ENCODE measurements at regions not wholly inside any gene's neighbourhood (a gene's known extent, or its start where the extent isn't known, plus 50 kb on each side); places are given as distances from the start of the nearest gene placed in this dataset.

DNA sequence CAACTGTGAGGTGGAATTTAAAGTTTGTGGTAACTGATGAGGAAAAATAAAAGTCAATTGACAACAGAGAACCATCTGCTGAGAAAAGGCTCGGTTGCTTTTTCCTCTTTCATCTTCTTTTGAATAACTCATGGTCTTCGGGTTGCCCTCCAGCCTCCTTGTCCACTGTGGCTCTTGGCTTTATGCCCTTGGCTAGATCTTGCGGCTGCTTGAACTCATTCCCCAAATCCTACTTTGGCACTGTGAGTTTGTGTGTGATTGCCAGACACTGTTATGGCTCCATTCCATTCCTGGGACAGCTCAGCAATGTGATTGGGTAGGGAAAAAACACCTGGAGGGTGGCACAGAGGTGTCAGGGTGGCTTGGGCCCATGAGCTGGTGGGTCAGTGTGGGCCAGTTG, 387.4 kb downstream of the DLEU7 start:
- H3K36me3 ChIP-seq (ENCODE audit: control insufficient read depth, insufficient read depth, low read length): no peaks in the 10 kb centered on the region
- H3K9ac ChIP-seq (ENCODE audit: low read depth, low read length): no peak overlapping the region
- H3K27ac ChIP-seq (ENCODE audit: low read depth, low read length): no peak overlapping the region
- no peaks in the 10 kb centered on the region for H3K27me3 ChIP-seq (ENCODE audit: control insufficient read depth, insufficient read depth, low read length)
- H3K4me3 ChIP-seq (ENCODE audit: low read depth, low read length): no peak overlapping the region
- peaks cover 9% of the 10 kb centered on the region for H3K4me1 ChIP-seq (ENCODE audit: control insufficient read depth, insufficient read depth, low read length)
- no peaks in the 10 kb centered on the region for H3K9me3 ChIP-seq (ENCODE audit: control insufficient read depth, insufficient read depth, low read length)

DNA sequence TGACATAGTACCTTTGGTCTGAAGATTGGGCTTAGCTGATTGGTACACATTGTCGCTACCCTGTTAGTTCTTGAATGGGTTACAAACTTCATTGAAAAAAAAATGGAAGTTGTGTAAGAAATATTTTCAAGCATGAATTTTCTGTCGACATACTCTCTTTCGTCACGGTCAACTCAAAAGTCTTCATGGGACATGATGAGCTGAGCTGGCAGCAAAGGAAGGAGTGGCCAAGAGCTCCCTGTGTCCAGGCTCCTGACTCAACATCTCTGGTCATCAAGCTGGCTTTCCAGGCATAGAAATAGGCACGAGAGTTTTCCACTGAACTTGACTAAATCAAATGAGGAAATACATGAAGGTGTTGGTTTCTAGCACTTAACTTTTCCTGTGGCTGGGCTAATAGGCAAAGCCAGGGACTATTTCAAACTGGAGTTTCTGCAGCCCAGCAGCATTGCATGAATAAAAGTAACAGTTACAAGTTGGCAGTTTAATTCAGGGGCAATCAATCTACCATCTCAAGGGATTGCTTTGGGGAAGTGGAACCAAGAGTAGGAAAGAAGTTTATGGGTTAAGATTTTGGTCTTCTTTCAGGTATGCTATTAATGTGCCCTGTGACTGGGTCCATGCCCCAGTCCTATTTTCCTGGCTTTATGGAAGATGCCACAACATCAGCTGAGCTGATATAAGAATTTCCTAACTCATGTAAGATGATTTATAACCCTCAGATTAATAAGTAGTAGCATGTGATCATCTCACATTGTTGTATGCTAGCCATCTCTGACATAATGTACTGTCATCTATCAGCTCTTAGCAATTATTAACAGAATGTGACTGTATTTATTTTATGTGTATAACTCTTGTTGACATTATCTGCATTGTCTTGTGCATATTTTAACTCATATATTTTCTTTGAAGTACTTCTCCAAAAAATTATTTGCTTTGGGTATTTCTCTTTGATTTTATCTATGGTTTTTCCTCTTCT, 385.8 kb downstream of the DLEU7 start:
- no peak overlapping the region for H3K4me3 ChIP-seq (ENCODE audit: low read depth, low read length)
- no peaks in the 10 kb centered on the region for H3K9me3 ChIP-seq (ENCODE audit: control insufficient read depth, insufficient read depth, low read length)
- no peaks in the 10 kb centered on the region for H3K27me3 ChIP-seq (ENCODE audit: control insufficient read depth, insufficient read depth, low read length)
- peaks cover 4% of the 10 kb centered on the region; the same call in 1 of the 2 replicates for H3K4me1 ChIP-seq (ENCODE audit: control insufficient read depth, insufficient read depth, low read length)
- H3K9ac ChIP-seq (ENCODE audit: low read depth, low read length): no peak overlapping the region
- H3K36me3 ChIP-seq (ENCODE audit: control insufficient read depth, insufficient read depth, low read length): no peaks in the 10 kb centered on the region
- no peak overlapping the region for H3K27ac ChIP-seq (ENCODE audit: low read depth, low read length)

DNA sequence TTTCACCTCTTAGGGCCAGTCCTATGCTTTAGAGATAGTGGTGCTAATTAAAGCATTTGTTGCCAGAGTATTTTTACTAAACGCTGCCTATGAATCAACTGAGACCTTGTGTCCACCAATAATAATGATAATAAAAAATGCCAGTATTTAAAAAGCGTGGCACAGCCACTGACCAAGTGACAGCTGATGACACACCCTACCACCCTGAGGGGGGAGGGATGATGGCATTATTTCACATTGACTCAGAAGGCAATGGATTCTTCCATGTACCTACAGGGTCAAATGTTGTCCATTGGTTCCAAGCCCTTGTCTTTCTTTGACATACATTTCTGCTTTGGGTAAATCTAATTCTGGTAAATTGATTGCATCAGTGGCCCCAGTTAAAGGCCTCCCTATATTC, 384.4 kb downstream of the DLEU7 start:
- no peaks in the 10 kb centered on the region for H3K36me3 ChIP-seq (ENCODE audit: control insufficient read depth, insufficient read depth, low read length)
- H3K27ac ChIP-seq (ENCODE audit: low read depth, low read length): no peak overlapping the region
- H3K9me3 ChIP-seq (ENCODE audit: control insufficient read depth, insufficient read depth, low read length): no peaks in the 10 kb centered on the region
- no peak overlapping the region for H3K9ac ChIP-seq (ENCODE audit: low read depth, low read length)
- H3K4me1 ChIP-seq (ENCODE audit: control insufficient read depth, insufficient read depth, low read length): no peaks in the 10 kb centered on the region
- H3K27me3 ChIP-seq (ENCODE audit: control insufficient read depth, insufficient read depth, low read length): no peaks in the 10 kb centered on the region
- no peak overlapping the region for H3K4me3 ChIP-seq (ENCODE audit: low read depth, low read length)

DNA sequence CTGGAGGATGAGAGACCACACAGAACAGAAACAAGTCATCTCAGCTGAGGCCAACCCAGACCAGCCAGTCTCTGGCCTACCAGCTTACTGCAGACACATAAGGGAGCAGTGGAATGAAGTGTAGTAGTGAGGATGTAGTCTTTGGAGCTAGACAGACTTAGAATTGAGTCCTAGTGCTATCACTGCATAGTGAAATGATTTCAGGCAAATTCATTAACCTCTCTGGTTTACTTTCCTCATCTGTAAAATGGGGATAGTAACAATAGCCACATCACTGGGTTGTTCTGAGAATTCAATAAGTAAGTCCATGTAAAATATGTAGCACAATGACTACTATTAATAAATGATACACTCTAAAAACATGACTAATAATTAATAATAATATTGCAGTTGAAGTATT, 383.8 kb downstream of the DLEU7 start:
- no peaks in the 10 kb centered on the region for H3K9me3 ChIP-seq (ENCODE audit: control insufficient read depth, insufficient read depth, low read length)
- no peak overlapping the region for H3K4me3 ChIP-seq (ENCODE audit: low read depth, low read length)
- H3K27ac ChIP-seq (ENCODE audit: low read depth, low read length): no peak overlapping the region
- H3K4me1 ChIP-seq (ENCODE audit: control insufficient read depth, insufficient read depth, low read length): no peaks in the 10 kb centered on the region
- H3K9ac ChIP-seq (ENCODE audit: low read depth, low read length): no peak overlapping the region
- H3K27me3 ChIP-seq (ENCODE audit: control insufficient read depth, insufficient read depth, low read length): no peaks in the 10 kb centered on the region
- H3K36me3 ChIP-seq (ENCODE audit: control insufficient read depth, insufficient read depth, low read length): no peaks in the 10 kb centered on the region

DNA sequence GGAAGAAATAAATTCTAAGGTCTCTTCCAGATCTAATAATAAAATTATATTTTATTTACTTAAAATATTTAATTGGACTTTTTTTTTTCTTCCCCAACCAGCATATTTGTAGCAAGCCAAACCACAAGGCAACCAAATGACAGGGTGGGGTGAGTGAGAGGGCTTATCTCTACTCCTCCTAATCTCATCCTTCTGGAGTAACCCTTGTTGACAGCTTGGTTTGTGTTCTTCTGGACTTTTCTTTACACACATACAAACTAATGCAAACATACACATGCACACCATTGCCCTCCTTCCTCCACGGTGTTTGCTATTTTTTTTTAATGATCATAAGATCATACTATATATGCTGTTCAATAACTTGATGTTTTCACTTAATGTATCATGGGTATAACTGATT, 383.1 kb downstream of the DLEU7 start:
- Histone ChIP-seq H3K4me1 (ENCODE audit: control insufficient read depth, insufficient read depth, low read length) (no peaks in the 10 kb centered on the region), H3K9ac (ENCODE audit: low read depth, low read length) (no peak overlapping the region), H3K27me3 (ENCODE audit: control insufficient read depth, insufficient read depth, low read length) (no peaks in the 10 kb centered on the region), H3K4me3 (ENCODE audit: low read depth, low read length) (no peak overlapping the region), H3K27ac (ENCODE audit: low read depth, low read length) (no peak overlapping the region), H3K9me3 (ENCODE audit: control insufficient read depth, insufficient read depth, low read length) (no peaks in the 10 kb centered on the region), H3K36me3 (ENCODE audit: control insufficient read depth, insufficient read depth, low read length) (no peaks in the 10 kb centered on the region)

DNA sequence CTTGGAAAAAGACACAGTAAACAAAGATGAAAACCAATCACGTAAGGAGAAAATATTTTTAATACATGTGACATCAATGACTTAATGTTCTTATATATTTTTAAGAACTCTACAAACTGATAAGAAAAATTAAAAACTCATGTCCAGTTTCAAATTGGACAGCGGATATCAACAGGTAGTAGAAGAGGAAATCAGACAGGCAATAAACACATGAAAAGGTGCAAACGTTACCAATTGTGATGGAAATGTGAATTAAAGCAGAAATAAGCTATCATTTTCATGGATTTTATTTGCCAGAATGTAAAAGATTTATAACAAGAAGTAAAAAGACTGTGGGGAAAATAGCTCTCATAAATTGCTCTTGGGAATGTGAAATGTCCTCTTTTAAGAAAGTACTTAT, 382.3 kb downstream of the DLEU7 start:
- H3K4me3 ChIP-seq (ENCODE audit: low read depth, low read length): no peak overlapping the region
- no peaks in the 10 kb centered on the region for H3K36me3 ChIP-seq (ENCODE audit: control insufficient read depth, insufficient read depth, low read length)
- H3K4me1 ChIP-seq (ENCODE audit: control insufficient read depth, insufficient read depth, low read length): no peaks in the 10 kb centered on the region
- H3K9me3 ChIP-seq (ENCODE audit: control insufficient read depth, insufficient read depth, low read length): no peaks in the 10 kb centered on the region
- H3K9ac ChIP-seq (ENCODE audit: low read depth, low read length): no peak overlapping the region
- H3K27me3 ChIP-seq (ENCODE audit: control insufficient read depth, insufficient read depth, low read length): no peaks in the 10 kb centered on the region
- H3K27ac ChIP-seq (ENCODE audit: low read depth, low read length): no peak overlapping the region

DNA sequence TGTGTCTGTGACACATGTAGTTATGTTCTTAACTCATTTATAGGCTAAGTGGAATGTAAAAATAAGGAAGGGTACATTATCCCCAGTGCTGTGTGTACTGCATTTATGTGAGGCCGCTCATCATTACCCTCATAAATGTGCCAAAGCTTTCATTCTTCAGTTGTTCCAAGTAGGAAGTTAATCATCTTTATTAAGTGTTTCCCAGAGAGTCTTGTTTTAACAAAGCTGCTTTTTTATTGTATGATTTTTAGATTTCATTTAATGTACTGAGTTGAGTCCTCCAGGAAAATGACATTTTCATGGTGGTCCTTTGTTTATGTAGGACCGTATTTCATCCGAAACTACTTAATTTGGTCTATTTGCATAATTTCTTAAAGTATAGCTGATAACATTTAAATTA, 379.8 kb downstream of the DLEU7 start:
- H3K36me3 ChIP-seq (ENCODE audit: control insufficient read depth, insufficient read depth, low read length): no peaks in the 10 kb centered on the region
- no peak overlapping the region for H3K4me3 ChIP-seq (ENCODE audit: low read depth, low read length)
- H3K27me3 ChIP-seq (ENCODE audit: control insufficient read depth, insufficient read depth, low read length): no peaks in the 10 kb centered on the region
- no peaks in the 10 kb centered on the region for H3K4me1 ChIP-seq (ENCODE audit: control insufficient read depth, insufficient read depth, low read length)
- no peak overlapping the region for H3K9ac ChIP-seq (ENCODE audit: low read depth, low read length)
- H3K9me3 ChIP-seq (ENCODE audit: control insufficient read depth, insufficient read depth, low read length): no peaks in the 10 kb centered on the region
- H3K27ac ChIP-seq (ENCODE audit: low read depth, low read length): no peak overlapping the region

DNA sequence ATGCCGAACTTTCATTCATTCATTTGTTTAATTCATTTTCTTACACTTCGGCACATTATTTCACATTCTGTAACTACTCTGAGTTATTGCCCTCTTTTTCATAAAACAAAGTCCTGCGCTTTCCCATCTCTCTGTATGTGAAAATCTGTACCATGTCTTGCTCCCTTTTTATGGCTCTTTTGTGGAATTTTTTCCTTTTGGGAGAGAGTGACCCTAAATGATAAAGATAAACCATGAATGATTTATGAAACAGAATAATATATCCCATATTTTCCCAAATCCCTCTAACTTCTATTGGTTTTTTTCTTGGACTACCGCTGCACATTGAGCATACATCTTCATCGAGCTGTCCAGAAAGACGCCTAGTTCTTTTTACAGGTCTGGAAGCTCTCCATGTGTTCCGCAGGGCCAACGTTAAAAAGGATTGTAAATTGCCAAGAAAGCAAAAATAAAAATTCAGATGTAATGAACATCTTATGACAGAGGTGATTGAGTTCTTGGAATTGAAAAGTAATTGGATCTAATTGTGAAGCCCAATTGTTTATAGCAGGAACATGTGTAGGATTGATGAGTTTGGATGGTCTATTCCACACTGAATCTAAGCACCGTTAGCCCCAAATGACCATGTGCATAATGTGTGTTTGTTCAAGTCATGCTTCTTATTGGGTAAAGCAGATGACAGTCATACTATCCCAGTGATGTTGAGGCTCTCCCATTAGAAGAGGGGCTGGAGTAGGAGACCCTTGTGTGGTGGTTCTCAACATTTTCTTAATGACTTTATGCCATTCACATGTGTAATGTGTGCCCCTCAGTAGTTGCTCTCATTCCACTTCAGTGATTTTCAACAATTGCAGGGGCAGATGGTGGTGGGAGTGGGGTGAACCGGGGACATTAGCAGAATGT, 378.9 kb downstream of the DLEU7 start:
- Histone ChIP-seq H3K27ac (ENCODE audit: low read depth, low read length) (no peak overlapping the region), H3K9me3 (ENCODE audit: control insufficient read depth, insufficient read depth, low read length) (no peaks in the 10 kb centered on the region), H3K36me3 (ENCODE audit: control insufficient read depth, insufficient read depth, low read length) (no peaks in the 10 kb centered on the region), H3K4me3 (ENCODE audit: low read depth, low read length) (no peak overlapping the region), H3K9ac (ENCODE audit: low read depth, low read length) (no peak overlapping the region), H3K27me3 (ENCODE audit: control insufficient read depth, insufficient read depth, low read length) (no peaks in the 10 kb centered on the region), H3K4me1 (ENCODE audit: control insufficient read depth, insufficient read depth, low read length) (no peaks in the 10 kb centered on the region)

DNA sequence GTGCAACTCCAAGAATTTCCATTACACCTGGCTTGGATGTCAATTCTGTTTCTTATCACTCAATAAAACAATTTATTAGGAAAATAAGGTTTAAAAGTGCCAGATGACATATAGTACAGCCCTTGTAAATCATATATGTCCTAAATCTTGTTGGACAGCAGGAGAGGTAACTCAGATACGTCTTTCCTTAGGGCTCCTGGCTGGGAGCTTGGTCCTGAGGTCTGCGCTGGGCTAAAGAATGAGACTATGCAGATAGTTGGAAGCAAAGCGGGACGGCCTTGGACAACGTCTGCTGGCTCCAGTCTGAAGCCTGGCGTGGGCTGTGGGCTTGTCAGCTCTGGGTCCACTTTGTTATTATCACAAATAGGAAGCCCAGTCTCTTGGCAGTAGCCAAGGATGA, 377.0 kb downstream of the DLEU7 start:
- no peak overlapping the region for H3K27ac ChIP-seq (ENCODE audit: low read depth, low read length)
- no peaks in the 10 kb centered on the region for H3K4me1 ChIP-seq (ENCODE audit: control insufficient read depth, insufficient read depth, low read length)
- H3K9ac ChIP-seq (ENCODE audit: low read depth, low read length): no peak overlapping the region
- H3K36me3 ChIP-seq (ENCODE audit: control insufficient read depth, insufficient read depth, low read length): no peaks in the 10 kb centered on the region
- no peak overlapping the region for H3K4me3 ChIP-seq (ENCODE audit: low read depth, low read length)
- H3K9me3 ChIP-seq (ENCODE audit: control insufficient read depth, insufficient read depth, low read length): no peaks in the 10 kb centered on the region
- H3K27me3 ChIP-seq (ENCODE audit: control insufficient read depth, insufficient read depth, low read length): no peaks in the 10 kb centered on the region

DNA sequence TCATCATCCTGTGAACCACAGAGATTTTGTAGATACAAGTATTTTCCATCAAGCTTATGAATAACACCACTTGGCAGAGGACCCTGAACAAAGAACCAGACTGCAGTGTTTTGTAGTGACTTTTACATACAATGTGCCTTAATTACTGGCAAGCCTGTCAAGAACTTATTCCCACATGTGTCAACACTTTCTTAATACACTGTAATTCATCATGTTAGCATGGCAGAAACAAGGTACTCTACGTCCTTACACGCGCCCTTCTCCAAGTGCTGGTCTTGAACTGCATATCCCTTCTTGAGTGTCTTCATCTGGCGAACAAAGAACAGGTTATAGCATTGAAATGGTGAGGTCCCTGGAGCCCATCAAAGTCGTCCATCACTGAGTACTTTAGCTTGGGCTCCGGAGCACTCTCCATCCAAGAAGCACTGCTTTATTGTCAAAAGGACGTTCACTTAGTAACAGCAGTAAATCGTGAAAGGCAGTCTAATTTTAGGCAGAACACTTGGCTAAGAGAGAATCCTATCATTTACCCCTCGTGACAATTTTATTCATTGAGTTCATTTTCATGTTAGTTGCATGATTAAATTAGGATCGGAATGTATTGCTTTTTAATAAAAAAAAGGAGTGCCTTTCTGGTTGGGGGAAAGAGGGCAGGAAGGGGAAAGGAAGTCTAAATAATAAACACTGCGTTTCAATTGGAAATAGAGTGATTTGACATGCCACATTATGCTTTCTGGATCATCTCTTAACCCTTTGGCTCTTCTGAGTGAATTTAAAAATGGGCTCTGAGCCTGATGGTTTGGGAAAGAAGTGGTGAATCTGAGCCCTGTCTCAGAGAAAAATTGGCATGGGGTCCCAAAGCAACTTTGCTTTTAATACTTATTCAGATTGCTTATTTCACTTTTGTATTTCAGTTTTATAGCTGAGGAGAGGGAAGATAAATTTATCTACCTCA, 376.1 kb downstream of the DLEU7 start:
- Histone ChIP-seq H3K4me3 (ENCODE audit: low read depth, low read length) (no peak overlapping the region), H3K4me1 (ENCODE audit: control insufficient read depth, insufficient read depth, low read length) (no peaks in the 10 kb centered on the region), H3K36me3 (ENCODE audit: control insufficient read depth, insufficient read depth, low read length) (no peaks in the 10 kb centered on the region), H3K9ac (ENCODE audit: low read depth, low read length) (no peak overlapping the region), H3K27ac (ENCODE audit: low read depth, low read length) (no peak overlapping the region), H3K9me3 (ENCODE audit: control insufficient read depth, insufficient read depth, low read length) (no peaks in the 10 kb centered on the region), H3K27me3 (ENCODE audit: control insufficient read depth, insufficient read depth, low read length) (no peaks in the 10 kb centered on the region)

Data from HUES48 (cell line).